B cell (primary cell): ENCODE measurements at regions not wholly inside any gene's neighbourhood (a gene's known extent, or its start where the extent isn't known, plus 50 kb on each side); places are given as distances from the start of the nearest gene placed in this dataset.

Source experiments
- ATAC-seq: fragments of 200-7000 bp; cut with Tn5 transposase; one replicate; pipeline ENCODE4 v1.10.0; 2021; ENCODE audit warnings: low read depth, mild to moderate bottlenecking, moderate number of reproducible peaks, moderate library complexity
- CTCF ChIA-PET: fragments of 350-600 bp; sonication (Branson Sonifier 250); formaldehyde crosslinking; loops from one replicate; lab custom pipeline; 2021; ENCODE audit warnings: antibody characterized with exemption, inconsistent platforms; lab: Charles Lee
- POLR2A ChIA-PET: fragments of 350-600 bp; sonication (Branson Sonifier 250); formaldehyde crosslinking; loops from one replicate; lab custom pipeline; 2021; ENCODE audit warnings: antibody characterized with exemption; lab: Charles Lee
- DNase-seq: peaks from one replicate; pipeline ENCODE4 v3.0.0; 2013
- H2AFZ ChIP-seq: 2 replicates; pipeline ENCODE4 v1.6.1; 2012; ENCODE audit warnings: mild to moderate bottlenecking, low read depth, low read length; ENCODE audit not compliant: insufficient read depth, poor library complexity, severe bottlenecking
- H3K27ac ChIP-seq, 2 donors: 1 replicate in 1 of 2; 2 replicates in 1 of 2; pipeline ENCODE4 v1.5.1; 2012 to 2013; ENCODE audit warnings: low read length in 2 of 2, mild to moderate bottlenecking in 2 of 2, moderate library complexity in 1 of 2
- H3K27me3 ChIP-seq, 4 experiments: fragments of 200-600 bp in 1 of 4; sonication (generic) in 1 of 4; replicated peaks in 1 of 4; 1 replicate in 2 of 4; 2 replicates in 2 of 4; pipeline versions ENCODE4 v1.6.1 to v1.7.0; 2013 to 2016; ENCODE audit warnings: low read length in 3 of 4, mild to moderate bottlenecking in 2 of 4, mixed read lengths in 1 of 4, moderate library complexity in 1 of 4; ENCODE audit not compliant: insufficient read depth in 4 of 4, control insufficient read depth in 3 of 4; ENCODE audit errors: control extremely low read depth in 1 of 4
- H3K36me3 ChIP-seq, 2 experiments: replicated peaks in 1 of 2; 1 replicate in 1 of 2; 2 replicates in 1 of 2; pipeline versions ENCODE4 v1.6.1 to v1.7.1; 2013; ENCODE audit warnings: low read length in 1 of 2; ENCODE audit not compliant: insufficient read depth in 2 of 2, control insufficient read depth in 1 of 2; ENCODE audit errors: control extremely low read depth in 1 of 2, extremely low read depth in 1 of 2
- H3K4me1 ChIP-seq, 2 donors: fragments of 200-600 bp in 1 of 2; sonication (generic) in 1 of 2; 1 replicate in 1 of 2; 2 replicates in 1 of 2; pipeline versions ENCODE4 v1.5.1 to v1.6.1; 2013 to 2017; ENCODE audit warnings: low read length in 2 of 2; ENCODE audit not compliant: control insufficient read depth in 2 of 2, insufficient read depth in 2 of 2
- H3K4me2 ChIP-seq: replicated peaks from 2 replicates; pipeline ENCODE3; 2012; ENCODE audit warnings: mild to moderate bottlenecking, low read depth, low read length; ENCODE audit not compliant: poor library complexity, severe bottlenecking
- H3K4me3 ChIP-seq, 5 experiments: fragments of 200-600 bp in 1 of 5; sonication (generic) in 1 of 5; 1 replicate in 3 of 5; 2 replicates in 2 of 5; pipeline versions ENCODE4 v1.5.1 to v1.7.0; 2011 to 2016; ENCODE audit warnings: low read length in 4 of 5, mild to moderate bottlenecking in 4 of 5, low read depth in 2 of 5, control low read depth in 1 of 5, moderate library complexity in 1 of 5; ENCODE audit not compliant: insufficient read depth in 1 of 5; ENCODE audit errors: control extremely low read depth in 1 of 5, extremely low read depth in 1 of 5
- H3K79me2 ChIP-seq: fragments of 200-600 bp; sonication (generic); one replicate; pipeline ENCODE4 v1.6.0; 2016; ENCODE audit warnings: low read length; ENCODE audit not compliant: control insufficient read depth, insufficient read depth
- H3K9ac ChIP-seq: fragments of 200-600 bp; sonication (generic); 2 replicates; pipeline ENCODE4 v1.6.1; 2017; ENCODE audit warnings: mild to moderate bottlenecking, low read length, moderate library complexity
- H3K9me3 ChIP-seq, 3 donors: one replicate each; pipeline versions ENCODE4 v1.6.1 to v1.7.1; 2013; ENCODE audit warnings: low read length in 2 of 3; ENCODE audit not compliant: control insufficient read depth in 2 of 3, insufficient read depth in 1 of 3; ENCODE audit errors: control extremely low read depth in 1 of 3
- H4K20me1 ChIP-seq: 2 replicates; pipeline ENCODE4 v1.6.0; 2012; ENCODE audit warnings: mild to moderate bottlenecking, low read length; ENCODE audit not compliant: insufficient read depth, control insufficient read depth, poor library complexity, severe bottlenecking
- H3K27ac Mint-ChIP-seq: one replicate; pipeline ENCODE4 v1.8.0; 2021; ENCODE audit warnings: mixed read lengths
- H3K27me3 Mint-ChIP-seq: one replicate; pipeline ENCODE4 v1.8.0; 2021; ENCODE audit warnings: mixed read lengths
- H3K4me1 Mint-ChIP-seq: one replicate; pipeline ENCODE4 v1.8.0; 2021; ENCODE audit warnings: mixed read lengths
- H3K4me3 Mint-ChIP-seq: one replicate; pipeline ENCODE4 v1.8.0; 2021; ENCODE audit warnings: mixed read lengths
- H3K9me3 Mint-ChIP-seq: one replicate; pipeline ENCODE4 v1.8.0; 2022; ENCODE audit warnings: mixed read lengths; ENCODE audit not compliant: insufficient read depth
- CTCF ChIP-seq: fragments of 200-600 bp; IDR thresholded peaks from one replicate; pipeline ENCODE4 v1.8.0; 2022; ENCODE audit warnings: antibody characterized with exemption, mild to moderate bottlenecking
- EZH2 ChIP-seq: IDR thresholded peaks from 2 replicates; pipeline ENCODE4 v1.6.1; 2012; ENCODE audit warnings: borderline replicate concordance, low read depth, mild to moderate bottlenecking, moderate library complexity, low read length; ENCODE audit not compliant: insufficient read depth, poor library complexity, severe bottlenecking
- WGBS: methylation state at CpG from one replicate; pipeline ENCODE4 v1.1.5; 2013; ENCODE audit warnings: missing lambda C conversion rate; ENCODE audit not compliant: insufficient coverage; 5-methylcytosine and 5-hydroxymethylcytosine counted together
- intact Hi-C: fragments of 100-400 bp; cut with micrococcal nuclease; formaldehyde crosslinking; loops from one replicate; pipeline ENCODE4 v1.10.0; 2022

GRCh38 chr6:845101-845500 lies 152.2 kb upstream of the EXOC2 start:
- Histone ChIP-seq H3K4me2 (no peak overlapping the region), H3K36me3 (no peaks in the 10 kb centered on the region), H3K27ac (no peak overlapping the region), H3K79me2 (no peaks in the 10 kb centered on the region), H3K27me3 (no peaks in the 10 kb centered on the region), H2AFZ (no peak overlapping the region), H3K4me1 (no peaks in the 10 kb centered on the region), H3K4me3 (no peak overlapping the region), H3K9me3 (peaks cover 0 to 2% (median 0%) of the 10 kb centered on the region in 3 donors), H4K20me1 (no peaks in the 10 kb centered on the region), H3K9ac (no peak overlapping the region)
- DNase-seq (no peak), ATAC-seq (no peak)
- H3K27me3 Mint-ChIP-seq = peaks cover 17% of the 10 kb centered on the region
- H3K4me3 Mint-ChIP-seq = no peak overlapping the region
- TF ChIP-seq CTCF (no peak), EZH2 (no peak)
- H3K9me3 Mint-ChIP-seq = no peaks in the 10 kb centered on the region
- no peak overlapping the region for H3K27ac Mint-ChIP-seq
- intact Hi-C loops = no loop called here
- CTCF ChIA-PET = no interaction called here
- no CpG with 5 or more reads among the region's 2 CpGs for WGBS
- POLR2A ChIA-PET = no interaction called here
- peaks cover 2% of the 10 kb centered on the region for H3K4me1 Mint-ChIP-seq

GRCh38 chr6:842141-842540 lies 149.2 kb upstream of the EXOC2 start:
- TF ChIP-seq CTCF = no peak

More at GRCh38 chr6:842141-842540, 149.2 kb upstream of the EXOC2 start:
- no peak overlapping the region for H3K9ac ChIP-seq
- no peak overlapping the region for H3K4me3 ChIP-seq
- no peak overlapping the region for H3K27ac ChIP-seq
- intact Hi-C loops = no loop called here
- H3K27me3 Mint-ChIP-seq = peaks cover 20% of the 10 kb centered on the region
- WGBS = 76% methylated on average over 3 of the region's 9 CpGs
- H3K36me3 ChIP-seq = no peaks in the 10 kb centered on the region
- no peaks in the 10 kb centered on the region for H4K20me1 ChIP-seq
- no peaks in the 10 kb centered on the region for H3K9me3 Mint-ChIP-seq
- ChIA-PET POLR2A (no interaction called here), CTCF (no interaction called here)
- H3K79me2 ChIP-seq = no peaks in the 10 kb centered on the region
- DNase-seq (no peak), ATAC-seq (no peak)
- H3K27me3 ChIP-seq = no peaks in the 10 kb centered on the region
- peaks cover 0 to 8% (median 0%) of the 10 kb centered on the region in 3 donors for H3K9me3 ChIP-seq
- no peaks in the 10 kb centered on the region for H3K4me1 ChIP-seq
- no peaks in the 10 kb centered on the region for H3K4me1 Mint-ChIP-seq
- H3K4me2 ChIP-seq = no peak overlapping the region
- H3K27ac Mint-ChIP-seq = no peak overlapping the region
- H2AFZ ChIP-seq = no peak overlapping the region
- no peak overlapping the region for H3K4me3 Mint-ChIP-seq
